Activated naive CD8-positive, alpha-beta T cell treated with anti-CD3 and anti-CD28 coated beads for 36 hours (primary cell): ENCODE measurements at regions not wholly inside any gene's neighbourhood (a gene's known extent, or its start where the extent isn't known, plus 50 kb on each side); places are given as distances from the start of the nearest gene placed in this dataset.
"Not testable (repeated sequence)": the region's sequence is repeated elsewhere in the genome, so short reads cannot be mapped to it uniquely, and the experiment has no call there.

ENCODE experiments used
- DNase-seq: peaks from one replicate; pipeline ENCODE4 v3.0.0; 2021
- H3K27ac Mint-ChIP-seq: one replicate; pipeline ENCODE4 v1.8.0; 2022; ENCODE audit warnings: mild to moderate bottlenecking, moderate library complexity, mixed read lengths
- H3K27me3 Mint-ChIP-seq: one replicate; pipeline ENCODE4 v1.8.0; 2022; ENCODE audit warnings: mild to moderate bottlenecking, mixed read lengths
- H3K36me3 Mint-ChIP-seq: one replicate; pipeline ENCODE4 v1.8.0; 2021; ENCODE audit warnings: mild to moderate bottlenecking, mixed read lengths
- H3K4me1 Mint-ChIP-seq: one replicate; pipeline ENCODE4 v1.8.0; 2021; ENCODE audit warnings: mixed read lengths
- H3K4me3 Mint-ChIP-seq: one replicate; pipeline ENCODE4 v1.8.0; 2022; ENCODE audit warnings: mild to moderate bottlenecking, moderate library complexity, mixed read lengths
- H3K9me3 Mint-ChIP-seq: one replicate; pipeline ENCODE4 v1.8.0; 2022; ENCODE audit warnings: mixed read lengths

- DNase-seq, H3K9me3 Mint-ChIP-seq, H3K27ac Mint-ChIP-seq, H3K4me1 Mint-ChIP-seq, H3K27me3 Mint-ChIP-seq, H3K36me3 Mint-ChIP-seq, H3K4me3 Mint-ChIP-seq: not testable (repeated sequence)
Observed at GRCh38 chrX:67213686-67214085, 330.1 kb upstream of the AR start.

DNA sequence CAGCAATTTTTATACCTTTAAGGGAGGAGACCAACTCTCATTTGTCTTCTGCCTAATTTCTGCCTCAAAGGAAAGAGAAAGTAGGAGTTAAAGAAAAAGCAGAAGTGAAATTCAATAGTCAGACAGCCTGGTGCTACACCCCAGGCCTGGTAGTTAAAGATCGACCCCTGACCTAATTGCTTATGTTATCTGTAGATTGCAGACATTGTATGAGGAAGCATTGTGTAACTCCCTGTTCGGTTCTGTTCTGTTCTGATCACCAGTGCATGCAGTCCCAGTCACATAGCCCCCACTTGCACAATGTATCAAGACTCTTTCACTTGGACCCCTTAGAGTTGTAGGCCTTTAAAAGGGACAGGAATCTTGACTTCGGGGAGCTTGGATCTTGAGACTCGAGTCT, 335.9 kb upstream of the AR start:
- H3K9me3 Mint-ChIP-seq, result no peaks in the 10 kb centered on the region
- DNase-seq, result no peak
- H3K4me3 Mint-ChIP-seq, result no peak overlapping the region
- no peak overlapping the region for H3K27ac Mint-ChIP-seq
- H3K36me3 Mint-ChIP-seq, result no peaks in the 10 kb centered on the region
- H3K27me3 Mint-ChIP-seq, result no peaks in the 10 kb centered on the region
- H3K4me1 Mint-ChIP-seq, result no peaks in the 10 kb centered on the region

GRCh38 chrX:67159437-67159836, 384.4 kb upstream of the AR start:
- Mint-ChIP-seq H3K27me3 (no peaks in the 10 kb centered on the region), H3K4me1 (no peaks in the 10 kb centered on the region), H3K4me3 (no peak overlapping the region), H3K36me3 (no peaks in the 10 kb centered on the region), H3K27ac (no peak overlapping the region), H3K9me3 (peaks cover 2% of the 10 kb centered on the region)
- no peak for DNase-seq

GRCh38 chrX:67114635-67115034, 429.2 kb upstream of the AR start:
- no peaks in the 10 kb centered on the region for H3K36me3 Mint-ChIP-seq
- no peak overlapping the region for H3K4me3 Mint-ChIP-seq
- no peaks in the 10 kb centered on the region for H3K27me3 Mint-ChIP-seq
- no peak overlapping the region for H3K27ac Mint-ChIP-seq
- DNase-seq, result no peak
- no peaks in the 10 kb centered on the region for H3K9me3 Mint-ChIP-seq
- H3K4me1 Mint-ChIP-seq, result no peaks in the 10 kb centered on the region

GRCh38 chrX:67105758-67106116, 438.1 kb upstream of the AR start:
- Mint-ChIP-seq H3K36me3 (no peaks in the 10 kb centered on the region), H3K4me1 (no peaks in the 10 kb centered on the region), H3K9me3 (no peaks in the 10 kb centered on the region), H3K27me3 (no peaks in the 10 kb centered on the region), H3K4me3 (no peak overlapping the region), H3K27ac (no peak overlapping the region)
- DNase-seq, result no peak

- Mint-ChIP-seq H3K4me3 (no peak overlapping the region), H3K4me1 (no peaks in the 10 kb centered on the region)
Observed at GRCh38 chrX:67104982-67105757, 438.7 kb upstream of the AR start.

DNA sequence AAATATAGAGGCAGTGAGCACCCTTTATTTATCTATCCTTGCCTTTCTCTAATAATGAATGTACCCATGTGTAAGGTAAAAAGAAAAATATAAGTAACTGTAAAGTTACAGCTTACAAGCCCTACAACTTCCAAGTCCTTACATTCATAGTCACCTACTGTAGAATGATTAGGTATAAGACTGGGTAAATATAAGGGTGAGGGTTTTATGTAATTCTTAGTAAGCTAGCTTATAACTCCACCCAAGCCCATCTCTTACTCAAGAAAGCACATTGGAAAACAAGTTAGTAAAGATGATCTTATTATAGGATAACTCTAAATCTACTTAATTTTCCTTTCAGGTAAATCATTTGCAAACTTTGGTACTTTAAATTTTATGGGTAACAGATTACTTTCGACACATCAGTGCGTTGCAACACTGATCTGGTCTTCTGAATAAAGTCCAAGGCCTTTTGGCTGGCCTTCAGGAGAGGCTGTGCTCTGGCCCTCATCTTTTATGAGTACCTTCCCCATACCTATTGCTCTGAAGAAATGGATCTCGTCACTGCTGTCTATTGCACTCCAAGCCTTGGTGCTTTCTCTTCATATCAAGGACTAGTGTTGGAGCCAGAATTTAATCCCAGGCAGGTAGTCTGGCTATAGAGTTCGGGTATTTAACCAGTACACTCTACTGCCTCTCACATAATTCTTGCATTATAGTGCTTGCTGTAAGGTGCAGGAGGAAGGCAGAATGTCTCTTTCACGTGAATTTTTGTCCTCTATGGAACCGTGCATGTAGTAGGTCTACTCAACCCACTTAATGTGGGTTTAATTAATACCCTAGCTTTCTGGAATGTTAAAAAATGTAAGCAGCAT, 443.6 kb upstream of the AR start:
- no peaks in the 10 kb centered on the region for H3K4me1 Mint-ChIP-seq
- no peak overlapping the region for H3K27ac Mint-ChIP-seq
- no peak for DNase-seq
- H3K27me3 Mint-ChIP-seq, result no peaks in the 10 kb centered on the region
- H3K9me3 Mint-ChIP-seq, result no peaks in the 10 kb centered on the region
- H3K4me3 Mint-ChIP-seq, result no peak overlapping the region
- no peaks in the 10 kb centered on the region for H3K36me3 Mint-ChIP-seq

More at GRCh38 chrX:67104982-67105757, 438.7 kb upstream of the AR start:
- H3K27me3 Mint-ChIP-seq, result no peaks in the 10 kb centered on the region
- H3K9me3 Mint-ChIP-seq, result no peaks in the 10 kb centered on the region
- H3K27ac Mint-ChIP-seq, result no peak overlapping the region
- no peak for DNase-seq
- H3K36me3 Mint-ChIP-seq, result no peaks in the 10 kb centered on the region

DNA sequence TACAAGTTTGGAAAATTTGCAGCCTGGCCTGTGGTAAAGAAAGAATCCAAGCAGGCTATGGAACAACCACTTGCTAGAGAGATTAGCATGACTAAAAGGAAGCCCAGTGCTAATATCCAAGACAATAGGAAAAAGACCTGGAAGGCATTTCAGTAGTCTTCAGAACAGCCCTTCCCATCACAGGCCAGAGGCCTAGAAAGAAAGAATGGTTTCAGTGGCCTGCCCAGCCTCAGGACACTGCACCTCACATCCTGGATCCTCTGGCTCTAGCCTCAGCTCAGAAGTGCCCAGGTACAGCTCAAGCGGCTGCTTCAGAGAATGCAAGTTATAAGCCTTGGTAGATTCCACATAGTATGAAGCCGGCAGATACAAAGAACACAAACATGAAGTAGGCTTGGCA, 449.8 kb upstream of the AR start:
- Mint-ChIP-seq H3K4me1 (no peaks in the 10 kb centered on the region), H3K27me3 (no peaks in the 10 kb centered on the region), H3K36me3 (no peaks in the 10 kb centered on the region), H3K9me3 (no peaks in the 10 kb centered on the region), H3K27ac (no peak overlapping the region), H3K4me3 (no peak overlapping the region)
- no peak for DNase-seq

DNA sequence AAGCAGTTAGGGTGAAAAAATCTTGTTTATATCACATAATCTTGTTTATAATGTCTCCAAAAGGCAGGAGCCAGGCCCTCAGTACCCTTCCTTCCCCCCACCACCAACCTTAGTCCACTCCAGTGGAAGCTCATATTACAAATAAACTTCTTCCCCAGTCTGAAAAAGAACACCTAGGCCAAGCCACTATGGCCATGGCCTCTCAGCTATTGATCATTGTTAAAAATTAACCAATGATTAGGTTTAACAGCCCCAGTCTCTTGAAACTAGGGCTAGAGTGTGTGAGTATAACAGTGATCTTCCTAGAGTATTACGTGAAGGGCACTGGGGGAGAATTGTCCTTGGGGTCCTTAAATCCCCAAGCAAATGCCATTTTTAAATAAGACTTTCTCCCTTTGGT, 411.9 kb upstream of the EDA2R start:
- H3K36me3 Mint-ChIP-seq, result no peaks in the 10 kb centered on the region
- H3K27me3 Mint-ChIP-seq, result no peaks in the 10 kb centered on the region
- H3K9me3 Mint-ChIP-seq, result no peaks in the 10 kb centered on the region
- no peak overlapping the region for H3K4me3 Mint-ChIP-seq
- no peaks in the 10 kb centered on the region for H3K4me1 Mint-ChIP-seq
- no peak overlapping the region for H3K27ac Mint-ChIP-seq
- DNase-seq, result no peak

DNA sequence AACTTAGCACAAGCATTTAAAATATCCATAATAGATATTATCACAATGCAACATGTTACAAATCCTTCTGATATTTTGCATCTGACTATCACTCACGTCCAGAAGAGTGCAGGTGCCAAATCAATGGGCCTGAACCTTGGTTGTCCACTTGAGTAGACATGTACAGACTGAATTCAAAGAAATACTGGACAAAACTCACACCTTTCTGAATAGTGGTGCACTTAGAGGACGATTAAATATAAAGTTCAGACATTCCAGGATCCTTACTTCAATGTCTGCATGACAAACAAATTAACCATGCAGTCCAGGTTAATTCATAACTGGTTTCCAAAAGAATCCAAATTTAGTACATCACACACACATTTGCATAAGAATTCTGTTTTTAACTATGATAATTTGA, 406.0 kb upstream of the EDA2R start:
- H3K27ac Mint-ChIP-seq, result no peak overlapping the region
- no peaks in the 10 kb centered on the region for H3K9me3 Mint-ChIP-seq
- H3K4me1 Mint-ChIP-seq, result no peaks in the 10 kb centered on the region
- DNase-seq, result no peak
- no peak overlapping the region for H3K4me3 Mint-ChIP-seq
- H3K36me3 Mint-ChIP-seq, result no peaks in the 10 kb centered on the region
- H3K27me3 Mint-ChIP-seq, result no peaks in the 10 kb centered on the region

- no peaks in the 10 kb centered on the region for H3K9me3 Mint-ChIP-seq
- no peak for DNase-seq
- H3K27ac Mint-ChIP-seq, result no peak overlapping the region
- no peaks in the 10 kb centered on the region for H3K4me1 Mint-ChIP-seq
- H3K4me3 Mint-ChIP-seq, result no peak overlapping the region
- no peaks in the 10 kb centered on the region for H3K36me3 Mint-ChIP-seq
- no peaks in the 10 kb centered on the region for H3K27me3 Mint-ChIP-seq
Observed at GRCh38 chrX:67044029-67044653, 405.3 kb upstream of the EDA2R start.

DNA sequence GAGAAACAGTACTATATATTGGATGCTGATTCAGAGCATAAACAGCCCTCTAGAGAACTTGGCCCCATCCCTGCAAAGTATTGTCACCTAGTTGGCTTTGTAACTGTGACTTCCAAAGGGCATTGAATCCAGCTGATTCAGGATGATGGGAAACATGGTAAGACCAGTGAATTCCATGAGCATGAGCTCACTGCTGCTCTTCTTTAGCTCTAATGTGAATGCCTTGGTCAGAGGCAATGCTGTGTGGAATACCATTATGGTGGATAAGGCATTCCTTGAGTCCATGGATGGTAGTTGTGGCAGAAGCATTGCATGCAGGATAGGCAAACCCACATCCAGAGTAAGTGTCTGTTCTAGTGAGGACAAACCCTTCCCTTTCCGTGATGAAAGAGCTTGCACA, 365.6 kb upstream of the EDA2R start:
- Mint-ChIP-seq H3K4me3 (no peak overlapping the region), H3K4me1 (no peaks in the 10 kb centered on the region), H3K27me3 (no peaks in the 10 kb centered on the region), H3K36me3 (no peaks in the 10 kb centered on the region), H3K27ac (no peak overlapping the region), H3K9me3 (no peaks in the 10 kb centered on the region)
- no peak for DNase-seq

GRCh38 chrX:66994729-66995128, 355.9 kb upstream of the EDA2R start:
- H3K4me3 Mint-ChIP-seq, result no peak overlapping the region
- no peaks in the 10 kb centered on the region for H3K36me3 Mint-ChIP-seq
- H3K9me3 Mint-ChIP-seq, result no peaks in the 10 kb centered on the region
- DNase-seq, result no peak
- H3K27me3 Mint-ChIP-seq, result peaks cover 5% of the 10 kb centered on the region
- H3K4me1 Mint-ChIP-seq, result no peaks in the 10 kb centered on the region
- H3K27ac Mint-ChIP-seq, result no peak overlapping the region

DNA sequence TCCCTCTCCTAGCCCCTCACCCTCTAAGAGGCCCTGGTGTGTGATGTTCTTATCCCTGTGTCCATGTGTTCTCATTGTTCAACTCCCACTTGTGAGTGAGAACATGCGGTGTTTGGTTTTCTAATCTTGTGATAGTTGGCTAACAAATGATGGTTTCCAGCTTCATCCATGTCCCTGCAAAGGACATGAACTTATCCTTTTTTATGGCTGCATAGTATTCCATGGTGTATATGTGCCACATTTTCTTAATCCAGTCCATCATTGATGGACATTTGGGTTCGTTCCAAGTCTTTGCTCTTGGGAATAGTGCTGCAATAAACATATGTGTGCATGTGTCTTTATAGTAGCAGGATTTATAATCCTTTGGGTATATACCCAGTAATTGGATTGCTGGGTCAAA, 353.2 kb upstream of the EDA2R start:
- not testable (repeated sequence) for H3K27me3 Mint-ChIP-seq, H3K36me3 Mint-ChIP-seq, H3K4me3 Mint-ChIP-seq, DNase-seq, H3K4me1 Mint-ChIP-seq, H3K27ac Mint-ChIP-seq, H3K9me3 Mint-ChIP-seq

GRCh38 chrX:66988331-66988730, 349.5 kb upstream of the EDA2R start:
- Mint-ChIP-seq H3K27me3 (no peaks in the 10 kb centered on the region), H3K9me3 (no peaks in the 10 kb centered on the region), H3K27ac (no peak overlapping the region), H3K4me1 (no peaks in the 10 kb centered on the region), H3K4me3 (no peak overlapping the region), H3K36me3 (no peaks in the 10 kb centered on the region)
- DNase-seq, result no peak
